AG10803 (cell line): ENCODE measurements at regions not wholly inside any gene's neighbourhood (a gene's known extent, or its start where the extent isn't known, plus 50 kb on each side); places are given as distances from the start of the nearest gene placed in this dataset.

Source experiments
- DNase-seq: peaks from one replicate; pipeline ENCODE4 v3.0.0; 2010; ENCODE audit warnings: low read depth
- H3K4me3 ChIP-seq: 2 replicates; pipeline ENCODE4 v1.5.1; 2011; ENCODE audit warnings: mild to moderate bottlenecking, low read length, control low read depth
- TF ChIP-seq, protein P1 (sequence below): conservative IDR thresholded peaks from 2 replicates; pipeline ENCODE4 v1.5.1; 2011; ENCODE audit warnings: mild to moderate bottlenecking, low read length, control low read depth, inconsistent platforms

DNA sequence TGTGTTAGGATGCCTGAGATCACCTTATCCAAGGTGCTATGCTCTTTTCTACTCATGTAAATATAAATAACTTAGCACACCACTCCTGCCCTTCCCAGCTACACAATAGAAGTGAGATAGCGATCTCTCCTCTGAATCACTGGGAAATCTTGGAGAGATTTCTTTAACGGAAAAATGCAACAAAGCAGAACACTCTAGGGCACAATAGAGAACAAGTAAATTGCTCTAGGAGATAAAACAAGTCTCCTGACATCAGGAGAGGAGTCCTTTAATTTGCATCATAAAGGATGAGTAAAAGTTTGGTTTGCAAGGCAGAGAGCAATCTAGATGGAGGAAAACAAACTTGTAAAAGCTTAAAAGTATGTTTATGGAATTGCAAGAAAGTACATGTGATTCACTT lies 224.1 kb downstream of the PAX3 start:
- TF ChIP-seq, protein P1, sequence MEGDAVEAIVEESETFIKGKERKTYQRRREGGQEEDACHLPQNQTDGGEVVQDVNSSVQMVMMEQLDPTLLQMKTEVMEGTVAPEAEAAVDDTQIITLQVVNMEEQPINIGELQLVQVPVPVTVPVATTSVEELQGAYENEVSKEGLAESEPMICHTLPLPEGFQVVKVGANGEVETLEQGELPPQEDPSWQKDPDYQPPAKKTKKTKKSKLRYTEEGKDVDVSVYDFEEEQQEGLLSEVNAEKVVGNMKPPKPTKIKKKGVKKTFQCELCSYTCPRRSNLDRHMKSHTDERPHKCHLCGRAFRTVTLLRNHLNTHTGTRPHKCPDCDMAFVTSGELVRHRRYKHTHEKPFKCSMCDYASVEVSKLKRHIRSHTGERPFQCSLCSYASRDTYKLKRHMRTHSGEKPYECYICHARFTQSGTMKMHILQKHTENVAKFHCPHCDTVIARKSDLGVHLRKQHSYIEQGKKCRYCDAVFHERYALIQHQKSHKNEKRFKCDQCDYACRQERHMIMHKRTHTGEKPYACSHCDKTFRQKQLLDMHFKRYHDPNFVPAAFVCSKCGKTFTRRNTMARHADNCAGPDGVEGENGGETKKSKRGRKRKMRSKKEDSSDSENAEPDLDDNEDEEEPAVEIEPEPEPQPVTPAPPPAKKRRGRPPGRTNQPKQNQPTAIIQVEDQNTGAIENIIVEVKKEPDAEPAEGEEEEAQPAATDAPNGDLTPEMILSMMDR = no peak
- H3K4me3 ChIP-seq = no peak overlapping the region
- no peak for DNase-seq

DNA sequence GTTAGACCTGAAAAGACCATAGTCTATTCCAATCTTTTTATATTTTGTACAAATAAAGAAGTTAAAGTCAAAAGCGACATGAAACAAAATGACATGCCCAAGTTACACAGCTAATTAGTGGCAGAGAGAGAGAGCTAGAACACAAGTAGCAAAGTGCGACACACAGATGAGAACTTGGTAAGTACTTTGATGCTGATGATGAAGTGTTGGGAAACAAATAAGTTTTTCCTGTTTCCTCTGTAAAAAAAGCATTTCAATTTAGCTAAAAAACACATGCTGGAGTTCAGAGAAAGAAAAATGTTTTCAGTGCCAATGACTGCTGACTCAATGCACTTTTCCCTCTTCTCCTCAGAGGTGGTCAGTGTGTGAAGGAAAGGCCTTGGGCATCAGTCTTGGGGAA lies 226.9 kb downstream of the PAX3 start:
- DNase-seq = no peak
- H3K4me3 ChIP-seq = no peak overlapping the region
- TF ChIP-seq, protein P1 = no peak

DNA sequence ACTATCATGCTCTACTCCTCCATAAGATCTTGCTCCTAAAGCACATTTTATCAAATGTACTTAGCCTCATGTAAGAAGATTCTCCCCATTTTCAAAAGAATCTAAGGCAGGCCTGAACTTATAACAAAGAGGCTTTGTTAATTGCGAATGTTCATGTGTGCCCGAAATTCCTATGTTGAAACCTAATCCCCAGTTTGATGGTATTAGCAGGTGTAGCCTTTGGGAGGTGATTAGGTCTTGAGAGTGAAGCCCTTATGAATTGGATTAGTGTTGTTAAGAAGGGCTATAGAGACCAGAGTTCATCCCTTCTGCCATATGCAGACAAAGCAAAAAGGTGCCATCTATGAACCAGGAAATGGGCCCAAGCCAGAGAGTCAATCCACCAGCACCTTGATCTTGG lies 234.5 kb downstream of the PAX3 start:
- TF ChIP-seq, protein P1 = no peak
- DNase-seq = no peak
- no peak overlapping the region for H3K4me3 ChIP-seq

DNA sequence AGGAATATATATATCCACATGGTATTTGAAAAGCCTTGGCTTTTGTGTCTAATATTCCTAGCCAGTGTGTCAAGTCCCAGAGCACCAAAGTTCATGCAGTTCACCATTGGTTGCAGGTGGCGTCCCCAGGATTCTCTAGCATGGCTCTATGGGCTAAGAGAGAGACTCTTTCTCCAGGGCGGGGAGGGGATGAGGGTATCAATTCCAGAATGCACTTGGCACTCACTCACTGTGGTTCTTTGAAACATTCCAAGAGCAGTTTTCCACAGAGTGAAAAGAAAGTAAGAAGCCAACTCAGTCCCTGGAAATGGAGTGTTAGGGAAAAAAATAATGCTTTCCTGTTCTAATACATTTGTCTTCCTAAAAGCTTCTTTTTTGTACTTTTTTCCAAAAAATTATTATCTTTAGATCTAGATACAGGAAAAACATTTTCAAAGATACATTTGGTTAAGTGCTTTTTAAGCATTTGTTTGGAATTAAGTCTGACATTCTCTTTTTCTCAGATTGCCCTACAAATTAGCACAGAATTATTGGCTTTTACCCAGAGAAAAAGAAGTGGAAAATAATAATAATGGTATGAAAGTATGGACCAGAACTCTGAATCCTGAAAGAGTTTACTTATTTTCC lies 239.9 kb downstream of the PAX3 start:
- TF ChIP-seq, protein P1 = no peak
- no peak overlapping the region for H3K4me3 ChIP-seq
- DNase-seq = no peak

DNA sequence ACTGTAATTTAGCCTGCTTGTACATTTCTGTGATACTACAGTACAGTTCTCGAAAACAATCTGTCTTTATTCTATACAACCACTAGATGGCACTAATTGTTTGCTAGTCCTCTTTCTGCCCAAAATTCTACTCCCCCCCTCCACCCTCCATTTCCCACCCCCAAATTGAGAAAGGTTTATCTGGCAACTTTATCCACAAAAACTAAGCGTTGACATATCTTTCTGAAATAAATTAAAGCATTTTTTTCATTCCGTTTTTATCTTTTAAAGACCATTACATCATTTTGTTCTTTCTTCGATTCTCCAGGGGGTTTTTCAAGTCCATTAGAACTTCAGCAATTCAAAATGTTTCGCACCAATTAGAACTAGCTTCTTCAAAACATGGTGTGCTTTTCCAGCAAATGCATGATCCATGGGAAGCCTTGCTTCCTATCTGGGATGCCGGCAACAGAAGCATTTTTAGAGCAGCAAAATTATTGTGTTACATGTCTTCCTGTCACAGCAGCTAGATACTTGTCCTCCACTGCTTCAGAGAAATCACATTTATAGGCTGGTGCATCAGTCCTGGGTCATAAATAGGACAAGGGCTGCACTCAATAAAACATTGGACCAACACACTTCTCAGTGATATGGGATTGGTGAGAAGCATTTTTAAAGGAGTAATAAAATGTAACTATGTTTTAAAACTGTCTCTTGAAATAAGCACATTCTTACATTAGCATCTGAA lies 241.3 kb downstream of the PAX3 start:
- DNase-seq = peak; percentile 5
- TF ChIP-seq, protein P1 = peak; percentile 77
- no peak overlapping the region for H3K4me3 ChIP-seq

DNA sequence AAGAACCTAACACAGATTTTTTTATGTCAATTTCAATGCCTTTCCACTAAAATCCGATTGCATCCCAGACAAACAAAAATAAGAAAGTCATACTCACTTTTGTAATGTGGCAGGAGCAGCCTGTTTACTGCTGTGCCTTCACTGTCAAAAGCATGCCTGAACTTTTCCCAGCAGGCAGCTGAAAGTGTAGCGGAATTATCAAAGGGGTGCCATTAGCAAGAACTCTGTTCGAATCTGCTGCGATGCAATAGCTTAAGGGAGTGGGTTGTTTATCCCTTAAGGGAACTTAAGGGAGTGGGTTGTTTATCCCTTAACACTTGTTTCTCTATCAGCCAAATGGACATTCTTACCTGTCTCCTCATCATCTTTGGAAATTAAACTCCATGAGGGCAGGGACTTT lies 243.5 kb downstream of the PAX3 start:
- TF ChIP-seq, protein P1 = no peak
- DNase-seq = no peak
- H3K4me3 ChIP-seq = no peak overlapping the region

DNA sequence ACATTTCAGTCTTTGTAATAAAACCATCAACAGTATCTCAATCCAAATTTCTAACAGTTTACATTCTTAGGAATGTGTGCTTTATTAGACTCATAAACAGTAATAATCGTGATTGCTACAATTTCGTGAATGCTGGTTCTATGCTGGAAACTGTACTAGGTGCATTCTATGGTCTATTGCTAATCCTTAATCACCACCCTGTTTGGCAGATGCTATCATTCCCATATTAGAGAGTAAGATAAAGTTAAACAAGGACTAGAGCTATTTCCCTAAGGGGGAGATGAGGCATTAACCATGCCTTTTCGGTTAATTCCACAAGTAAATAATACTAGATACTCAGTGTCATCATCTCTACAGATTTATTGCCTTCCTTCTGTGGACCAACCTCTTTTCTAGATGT lies 244.0 kb downstream of the PAX3 start:
- no peak for DNase-seq
- TF ChIP-seq, protein P1 = no peak
- no peak overlapping the region for H3K4me3 ChIP-seq
